ENCODE measurements at regions not wholly inside any gene's neighbourhood (a gene's known extent, or its start where the extent isn't known, plus 50 kb on each side); places are given as distances from the start of the nearest gene placed in this dataset.

DNA sequence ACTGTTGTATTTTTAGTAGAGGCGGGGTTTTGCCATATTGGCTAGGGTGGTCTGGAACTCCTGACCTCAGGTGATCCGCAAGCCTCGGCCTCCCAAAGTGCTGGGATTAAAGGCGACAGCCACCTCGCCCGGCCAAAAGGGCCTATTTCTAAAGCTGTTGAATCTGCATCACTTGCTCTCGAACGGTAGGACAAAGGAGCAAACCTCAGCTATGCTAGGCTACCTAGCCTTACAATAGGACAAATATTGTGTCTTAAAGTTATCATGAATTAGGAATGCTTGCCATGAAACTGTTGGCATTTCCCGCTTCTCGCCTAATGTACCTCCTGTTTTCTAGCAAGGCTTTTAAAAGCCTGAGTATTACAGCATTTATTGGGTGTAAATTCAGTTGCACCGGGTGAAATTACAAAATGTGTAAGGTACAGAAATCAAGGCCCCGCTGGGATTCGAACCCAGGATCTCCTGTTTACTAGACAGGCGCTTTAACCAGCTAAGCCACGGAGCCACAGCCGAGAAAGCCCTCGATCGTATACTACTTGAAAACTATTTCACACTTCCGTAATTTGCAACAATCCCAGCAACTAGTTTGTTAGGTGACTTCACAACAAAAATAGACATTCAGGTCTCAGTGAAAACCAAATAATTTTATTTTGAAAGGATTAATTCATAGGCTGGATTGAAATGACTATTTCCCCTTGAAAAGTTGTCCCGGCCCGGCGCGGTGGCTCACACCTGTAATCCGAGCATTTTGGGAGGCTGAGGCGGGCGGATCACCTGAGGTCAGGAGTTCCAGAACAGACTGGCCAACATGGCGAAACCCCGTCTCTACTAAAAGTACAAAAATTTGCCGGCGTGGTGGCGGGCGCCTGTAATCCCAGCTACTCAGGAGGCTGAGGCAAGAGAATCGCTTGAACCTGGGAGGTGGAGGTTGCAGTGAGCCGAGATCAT is 211.6 kb upstream of the ZNF184 start:
- peak; percentile 89 for DNase-seq (ENCODE audit: insufficient read length, low spot score, missing footprints)
- H3K36me3 ChIP-seq (ENCODE audit: insufficient read depth, low read length) = no peaks in the 10 kb centered on the region
- H3K4me3 ChIP-seq (ENCODE audit: insufficient read depth, low read length) = no peak overlapping the region
- TF ChIP-seq, protein P1, sequence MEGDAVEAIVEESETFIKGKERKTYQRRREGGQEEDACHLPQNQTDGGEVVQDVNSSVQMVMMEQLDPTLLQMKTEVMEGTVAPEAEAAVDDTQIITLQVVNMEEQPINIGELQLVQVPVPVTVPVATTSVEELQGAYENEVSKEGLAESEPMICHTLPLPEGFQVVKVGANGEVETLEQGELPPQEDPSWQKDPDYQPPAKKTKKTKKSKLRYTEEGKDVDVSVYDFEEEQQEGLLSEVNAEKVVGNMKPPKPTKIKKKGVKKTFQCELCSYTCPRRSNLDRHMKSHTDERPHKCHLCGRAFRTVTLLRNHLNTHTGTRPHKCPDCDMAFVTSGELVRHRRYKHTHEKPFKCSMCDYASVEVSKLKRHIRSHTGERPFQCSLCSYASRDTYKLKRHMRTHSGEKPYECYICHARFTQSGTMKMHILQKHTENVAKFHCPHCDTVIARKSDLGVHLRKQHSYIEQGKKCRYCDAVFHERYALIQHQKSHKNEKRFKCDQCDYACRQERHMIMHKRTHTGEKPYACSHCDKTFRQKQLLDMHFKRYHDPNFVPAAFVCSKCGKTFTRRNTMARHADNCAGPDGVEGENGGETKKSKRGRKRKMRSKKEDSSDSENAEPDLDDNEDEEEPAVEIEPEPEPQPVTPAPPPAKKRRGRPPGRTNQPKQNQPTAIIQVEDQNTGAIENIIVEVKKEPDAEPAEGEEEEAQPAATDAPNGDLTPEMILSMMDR (IDR thresholded peaks at IDR 0.05; ENCODE audit: extremely low read depth, low read depth, low read length) = no peak
- H3K27ac ChIP-seq (ENCODE audit: low read depth, low read length) = no peak overlapping the region
- no peak overlapping the region for H3K4me2 ChIP-seq (ENCODE audit: insufficient read depth, low read length)
- no peak overlapping the region for H2AFZ ChIP-seq (ENCODE audit: low read length)
- H3K27me3 ChIP-seq (ENCODE audit: insufficient read depth, low read length) = peaks cover 12% of the 10 kb centered on the region
- H3K79me2 ChIP-seq (ENCODE audit: insufficient read depth, low read length) = no peaks in the 10 kb centered on the region
- peaks cover 5% of the 10 kb centered on the region for H3K4me1 ChIP-seq (ENCODE audit: insufficient read depth, low read length)
- no peaks in the 10 kb centered on the region for H4K20me1 ChIP-seq (ENCODE audit: insufficient read depth, low read length)
- H3K9me3 ChIP-seq (ENCODE audit: low read depth, low read length) = no peaks in the 10 kb centered on the region

- no peaks in the 10 kb centered on the region for H4K20me1 ChIP-seq (ENCODE audit: insufficient read depth, low read length)
- H3K36me3 ChIP-seq (ENCODE audit: insufficient read depth, low read length) = no peaks in the 10 kb centered on the region
- H3K9me3 ChIP-seq (ENCODE audit: low read depth, low read length) = no peaks in the 10 kb centered on the region
- no peaks in the 10 kb centered on the region for H3K79me2 ChIP-seq (ENCODE audit: insufficient read depth, low read length)
- H2AFZ ChIP-seq (ENCODE audit: low read length) = peak overlapping the region; percentile 26
- no peak overlapping the region for H3K27ac ChIP-seq (ENCODE audit: low read depth, low read length)
- DNase-seq (ENCODE audit: insufficient read length, low spot score, missing footprints) = peak; percentile 22
- H3K27me3 ChIP-seq (ENCODE audit: insufficient read depth, low read length) = peaks cover 18% of the 10 kb centered on the region
- peak overlapping the region; percentile 66 for H3K4me2 ChIP-seq (ENCODE audit: insufficient read depth, low read length)
- TF ChIP-seq, protein P1 (IDR thresholded peaks at IDR 0.05; ENCODE audit: extremely low read depth, low read depth, low read length) = no peak
- H3K4me3 ChIP-seq (ENCODE audit: insufficient read depth, low read length) = peak overlapping the region; percentile 39
- no peaks in the 10 kb centered on the region for H3K4me1 ChIP-seq (ENCODE audit: insufficient read depth, low read length)
Observed at GRCh38 chr6:27679964-27680694, 207.2 kb upstream of the ZNF184 start.

- peaks cover 18% of the 10 kb centered on the region for H3K27me3 ChIP-seq (ENCODE audit: insufficient read depth, low read length)
- H3K4me2 ChIP-seq (ENCODE audit: insufficient read depth, low read length) = peak overlapping the region; percentile 66
- H3K36me3 ChIP-seq (ENCODE audit: insufficient read depth, low read length) = no peaks in the 10 kb centered on the region
- no peaks in the 10 kb centered on the region for H3K79me2 ChIP-seq (ENCODE audit: insufficient read depth, low read length)
- no peaks in the 10 kb centered on the region for H4K20me1 ChIP-seq (ENCODE audit: insufficient read depth, low read length)
- no peaks in the 10 kb centered on the region for H3K4me1 ChIP-seq (ENCODE audit: insufficient read depth, low read length)
- H3K4me3 ChIP-seq (ENCODE audit: insufficient read depth, low read length) = peak overlapping the region; percentile 39
- H2AFZ ChIP-seq (ENCODE audit: low read length) = peak overlapping the region; percentile 6
- TF ChIP-seq, protein P1 (IDR thresholded peaks at IDR 0.05; ENCODE audit: extremely low read depth, low read depth, low read length) = no peak
- no peak overlapping the region for H3K27ac ChIP-seq (ENCODE audit: low read depth, low read length)
- H3K9me3 ChIP-seq (ENCODE audit: low read depth, low read length) = no peaks in the 10 kb centered on the region
- no peak for DNase-seq (ENCODE audit: insufficient read length, low spot score, missing footprints)
Observed at GRCh38 chr6:27679308-27679963, 206.5 kb upstream of the ZNF184 start.

Measured in osteoblast (primary cell).